NOMO-1 treated with DMSO at 0.1 percent for 48 hours (cell line): ENCODE measurements at regions not wholly inside any gene's neighbourhood (a gene's known extent, or its start where the extent isn't known, plus 50 kb on each side); places are given as distances from the start of the nearest gene placed in this dataset.

Experiments used
- DNase-seq: peaks from one replicate; lab custom pipeline; 2025; ENCODE audit not compliant: unreplicated experiment; lab: John Stamatoyannopoulos, UW

GRCh38 chr12:34368079-34368478 is 345.8 kb downstream of the ALG10 start:
- no peak for DNase-seq

GRCh38 chr12:34371050-34371449 is 348.8 kb downstream of the ALG10 start:
- no peak for DNase-seq

GRCh38 chr12:34372003-34372402 is 349.7 kb downstream of the ALG10 start:
- DNase-seq = no peak

GRCh38 chr12:34373926-34374325 is 351.6 kb downstream of the ALG10 start:
- no peak for DNase-seq

GRCh38 chr12:34376133-34376799 is 354.0 kb downstream of the ALG10 start:
- DNase-seq = no peak

GRCh38 chr12:34377243-34378035 is 355.1 kb downstream of the ALG10 start:
- DNase-seq = no peak

- no peak for DNase-seq
Measured at GRCh38 chr12:34379142-34379541, 356.8 kb downstream of the ALG10 start.

- DNase-seq = no peak
Measured at GRCh38 chr12:34384693-34385092, 362.4 kb downstream of the ALG10 start.

- DNase-seq = no peak
Measured at GRCh38 chr12:34386016-34386415, 363.7 kb downstream of the ALG10 start.

- DNase-seq = no peak
Measured at GRCh38 chr12:34386621-34387255, 364.4 kb downstream of the ALG10 start.

GRCh38 chr12:34387711-34388635 is 365.7 kb downstream of the ALG10 start:
- no peak for DNase-seq

- no peak for DNase-seq
Measured at GRCh38 chr12:34388636-34389377, 366.5 kb downstream of the ALG10 start.

GRCh38 chr12:34389378-34390170 is 367.3 kb downstream of the ALG10 start:
- DNase-seq = no peak

GRCh38 chr12:34390171-34390841 is 368.0 kb downstream of the ALG10 start:
- no peak for DNase-seq

- no peak for DNase-seq
Measured at GRCh38 chr12:34390846-34391700, 368.8 kb downstream of the ALG10 start.

- no peak for DNase-seq
Measured at GRCh38 chr12:34391771-34392581, 369.7 kb downstream of the ALG10 start.

- no peak for DNase-seq
Measured at GRCh38 chr12:34392741-34393085, 370.4 kb downstream of the ALG10 start.
